BJ (cell line): ENCODE measurements at regions not wholly inside any gene's neighbourhood (a gene's known extent, or its start where the extent isn't known, plus 50 kb on each side); places are given as distances from the start of the nearest gene placed in this dataset.

Experiments used
- CTCF ChIA-PET: fragments of 350-600 bp; formaldehyde crosslinking; extraction: SDS; loops from one replicate; lab custom pipeline; 2021; ENCODE audit warnings: antibody characterized with exemption, inconsistent platforms; lab: Yijun Ruan, JAX
- POLR2A ChIA-PET: fragments of 300-600 bp; sonication (Branson Sonifier 250); formaldehyde crosslinking; extraction: SDS; loops from one replicate; lab custom pipeline; 2021; ENCODE audit warnings: antibody characterized with exemption; lab: Charles Lee
- DNase-seq: peaks from one replicate; pipeline ENCODE4 v3.0.0-alpha.2; 2011; ENCODE audit warnings: low read depth
- H3K27me3 ChIP-seq: 2 replicates; pipeline ENCODE4 v1.6.0; 2011; ENCODE audit warnings: low read length; ENCODE audit not compliant: control insufficient read depth, insufficient read depth
- H3K36me3 ChIP-seq: 2 replicates; pipeline ENCODE4 v1.5.1; 2011; ENCODE audit warnings: low read length; ENCODE audit not compliant: control insufficient read depth, insufficient read depth
- H3K4me3 ChIP-seq: 2 replicates; pipeline ENCODE4 v1.5.1; 2011; ENCODE audit warnings: low read depth, mild to moderate bottlenecking, control low read depth, low read length
- CTCF ChIP-seq: IDR thresholded peaks from 2 replicates; pipeline ENCODE4 v1.5.1; 2011; ENCODE audit warnings: low read depth, mild to moderate bottlenecking, control low read depth, inconsistent platforms, low read length, moderate library complexity; ENCODE audit not compliant: insufficient read depth

GRCh38 chr21:16993416-16994038 lies 519.3 kb upstream of the CXADR start:
- no peaks in the 10 kb centered on the region for H3K27me3 ChIP-seq
- no peak for TF ChIP-seq CTCF
- DNase-seq, result no peak
- POLR2A ChIA-PET, result no interaction called here
- CTCF ChIA-PET, result no interaction called here
- H3K4me3 ChIP-seq, result no peak overlapping the region
- H3K36me3 ChIP-seq, result no peaks in the 10 kb centered on the region

DNA sequence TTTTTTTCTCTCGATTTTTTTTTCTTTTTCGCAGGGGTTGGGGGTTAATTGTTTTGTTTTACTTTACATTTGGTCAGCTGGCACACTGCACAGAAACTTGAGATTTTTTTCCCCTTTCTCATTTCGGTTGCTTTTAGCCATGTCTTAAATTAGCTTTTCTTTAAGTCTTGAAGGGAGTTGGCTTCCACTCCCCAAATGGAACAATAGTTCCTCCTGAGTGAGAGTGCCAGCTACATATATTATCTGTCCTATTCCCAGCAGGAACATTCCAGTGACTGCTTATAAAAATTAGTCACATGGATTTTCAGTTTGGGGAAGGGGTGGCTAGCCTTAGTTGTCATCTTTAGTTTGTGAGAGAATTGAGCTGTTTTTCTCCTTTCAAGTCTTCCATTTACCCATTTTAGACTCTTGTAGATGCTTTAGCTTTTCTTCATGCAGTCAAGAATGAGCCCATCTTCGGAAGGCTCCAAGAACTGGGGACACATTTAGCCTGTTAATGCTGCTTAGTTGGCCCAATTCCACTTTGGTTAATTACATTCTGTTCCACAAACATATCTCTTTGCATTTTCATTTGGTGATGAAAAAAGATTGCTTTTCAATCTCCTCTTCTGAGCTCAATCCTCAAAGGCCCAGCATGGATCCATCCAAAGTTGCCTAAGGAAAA lies 510.1 kb upstream of the CXADR start:
- H3K27me3 ChIP-seq, result no peaks in the 10 kb centered on the region
- DNase-seq, result no peak
- no peaks in the 10 kb centered on the region for H3K36me3 ChIP-seq
- CTCF ChIA-PET, result interaction anchor here (0.9 kb wide), 1 partner anchor 43 kb away, joined by 3 read pairs; no protein-coding TSS in a partner anchor
- no peak overlapping the region for H3K4me3 ChIP-seq
- no peak for TF ChIP-seq CTCF
- POLR2A ChIA-PET, result interaction anchor here (0.7 kb wide), 1 partner anchor 103 kb away, joined by 4 read pairs; no protein-coding TSS in a partner anchor

GRCh38 chr21:17003258-17003615 lies 509.6 kb upstream of the CXADR start:
- DNase-seq, result peak; percentile 80

DNA sequence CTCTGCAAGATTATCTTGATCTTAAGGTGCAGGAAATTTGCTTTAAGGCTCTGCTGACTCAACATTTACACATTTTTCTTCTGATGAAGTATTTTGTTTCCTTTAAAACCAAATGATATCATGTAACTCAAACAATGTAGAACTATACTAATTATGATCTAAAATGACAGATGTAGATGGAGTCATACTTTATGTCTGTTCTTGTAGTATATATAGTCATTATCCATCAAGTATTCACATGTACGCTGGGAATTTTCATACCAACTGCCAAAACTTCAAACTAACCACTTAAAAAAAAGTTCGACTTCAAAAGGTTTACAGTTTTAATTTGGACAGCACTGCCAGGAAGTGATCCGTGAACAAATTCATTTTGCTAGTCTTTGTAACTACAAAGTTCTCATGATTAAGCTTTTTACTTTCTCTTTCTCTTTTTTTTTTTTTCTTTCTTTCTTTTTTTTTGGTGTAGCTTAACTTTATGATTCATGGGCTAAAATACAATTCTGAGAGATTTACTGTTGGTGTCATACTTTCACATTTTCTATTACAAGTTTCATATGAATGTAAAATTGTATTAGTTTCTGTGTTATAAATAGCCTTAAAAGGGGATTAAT lies 509.0 kb upstream of the CXADR start:
- ChIA-PET CTCF (no interaction called here), POLR2A (no interaction called here)
- no peak for TF ChIP-seq CTCF
- no peak for DNase-seq
- Histone ChIP-seq H3K36me3 (no peaks in the 10 kb centered on the region), H3K4me3 (0 out of 2 replicates have a peak overlapping the region, but pooled peaks have one; percentile 4), H3K27me3 (no peaks in the 10 kb centered on the region)

More at GRCh38 chr21:17003258-17003615, 509.6 kb upstream of the CXADR start:
- Histone ChIP-seq H3K4me3 (no peak overlapping the region), H3K36me3 (no peaks in the 10 kb centered on the region), H3K27me3 (no peaks in the 10 kb centered on the region)
- CTCF ChIA-PET, result interaction anchor here (0.9 kb wide), 1 partner anchor 42 kb away, joined by 3 read pairs; no protein-coding TSS in a partner anchor
- TF ChIP-seq CTCF, result no peak
- POLR2A ChIA-PET, result interaction anchor here (0.7 kb wide), 1 partner anchor 103 kb away, joined by 4 read pairs; no protein-coding TSS in a partner anchor

- Histone ChIP-seq H3K36me3 (no peaks in the 10 kb centered on the region), H3K27me3 (no peaks in the 10 kb centered on the region), H3K4me3 (no peak overlapping the region)
- no peak for DNase-seq
- no peak for TF ChIP-seq CTCF
- ChIA-PET POLR2A (no interaction called here), CTCF (no interaction called here)
Measured at GRCh38 chr21:17032141-17032655, 480.6 kb upstream of the CXADR start.
